ENCODE measurements at regions not wholly inside any gene's neighbourhood (a gene's known extent, or its start where the extent isn't known, plus 50 kb on each side); places are given as distances from the start of the nearest gene placed in this dataset.

DNA sequence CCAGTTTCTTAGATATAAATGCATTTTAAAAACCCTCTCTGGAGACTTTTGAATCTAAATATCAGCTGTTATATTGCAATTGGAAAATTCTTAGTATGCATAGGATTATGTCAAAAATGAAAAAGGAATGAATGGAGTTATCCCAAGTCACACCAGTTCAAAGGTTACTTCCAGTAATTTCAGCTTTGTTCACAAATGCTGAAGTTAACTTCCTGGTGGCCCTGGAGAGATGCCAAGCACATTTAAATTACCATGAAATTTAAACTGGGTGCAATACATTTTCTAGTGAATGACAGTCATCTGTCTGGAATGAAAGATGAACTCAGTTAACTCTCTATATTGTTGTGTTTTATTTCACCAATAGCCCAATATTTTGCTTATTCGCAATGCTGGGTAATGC lies 753.9 kb downstream of the SUCLG1 start:
- Histone ChIP-seq H3K4me3 (no peak overlapping the region), H3K9me3 (ENCODE audit: low read depth) (no peaks in the 10 kb centered on the region), H3K4me2 (no peak overlapping the region), H3K9me2 (replicated peaks; ENCODE audit: insufficient read depth) (no peaks in the 10 kb centered on the region), H3K36me3 (replicated peaks; ENCODE audit: insufficient read depth, low read depth) (no peaks in the 10 kb centered on the region), H3K27me3 (no peaks in the 10 kb centered on the region), H3K4me1 (ENCODE audit: insufficient read depth) (no peaks in the 10 kb centered on the region), H3K27ac (no peak overlapping the region), H4K20me1 (ENCODE audit: insufficient read depth, poor library complexity, severe bottlenecking) (no peaks in the 10 kb centered on the region), H2AFZ (no peak overlapping the region), H3K79me2 (no peaks in the 10 kb centered on the region)
- no peak for DNase-seq (ENCODE audit: low spot score)
- WGBS (ENCODE audit: low lambda C conversion rate, missing lambda C conversion rate): 94% methylated on average over 1 of the region's 1 CpG
- TF ChIP-seq EZH2 (IDR thresholded peaks at IDR 0.05; ENCODE audit: borderline replicate concordance): no peak
- TF ChIP-seq, protein P1, sequence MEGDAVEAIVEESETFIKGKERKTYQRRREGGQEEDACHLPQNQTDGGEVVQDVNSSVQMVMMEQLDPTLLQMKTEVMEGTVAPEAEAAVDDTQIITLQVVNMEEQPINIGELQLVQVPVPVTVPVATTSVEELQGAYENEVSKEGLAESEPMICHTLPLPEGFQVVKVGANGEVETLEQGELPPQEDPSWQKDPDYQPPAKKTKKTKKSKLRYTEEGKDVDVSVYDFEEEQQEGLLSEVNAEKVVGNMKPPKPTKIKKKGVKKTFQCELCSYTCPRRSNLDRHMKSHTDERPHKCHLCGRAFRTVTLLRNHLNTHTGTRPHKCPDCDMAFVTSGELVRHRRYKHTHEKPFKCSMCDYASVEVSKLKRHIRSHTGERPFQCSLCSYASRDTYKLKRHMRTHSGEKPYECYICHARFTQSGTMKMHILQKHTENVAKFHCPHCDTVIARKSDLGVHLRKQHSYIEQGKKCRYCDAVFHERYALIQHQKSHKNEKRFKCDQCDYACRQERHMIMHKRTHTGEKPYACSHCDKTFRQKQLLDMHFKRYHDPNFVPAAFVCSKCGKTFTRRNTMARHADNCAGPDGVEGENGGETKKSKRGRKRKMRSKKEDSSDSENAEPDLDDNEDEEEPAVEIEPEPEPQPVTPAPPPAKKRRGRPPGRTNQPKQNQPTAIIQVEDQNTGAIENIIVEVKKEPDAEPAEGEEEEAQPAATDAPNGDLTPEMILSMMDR (IDR thresholded peaks at IDR 0.05; ENCODE audit: poor library complexity): no peak
- TF ChIP-seq EZH2phosphoT487 (IDR thresholded peaks at IDR 0.05; ENCODE audit: low read depth, severe bottlenecking, unreplicated experiment): no peak

DNA sequence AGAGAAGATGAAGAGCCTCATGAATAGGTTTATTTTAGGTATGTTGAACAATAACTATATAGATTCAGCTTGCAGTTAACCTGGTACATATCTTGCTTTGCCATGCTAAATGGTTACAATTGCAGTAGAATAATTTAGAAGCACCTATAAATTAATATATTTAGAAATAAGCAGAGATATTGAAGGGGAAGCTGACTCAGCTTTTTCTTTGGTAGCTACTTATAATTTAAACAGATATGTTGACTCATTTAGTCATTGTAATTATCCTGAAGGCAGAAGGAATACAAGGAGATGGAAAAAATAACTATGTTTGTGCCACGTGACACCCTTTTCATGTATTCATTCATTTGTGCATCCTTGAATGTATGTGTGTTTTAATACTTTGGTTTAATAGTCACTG lies 755.5 kb downstream of the SUCLG1 start:
- H3K79me2 ChIP-seq: no peaks in the 10 kb centered on the region
- no peak for TF ChIP-seq EZH2phosphoT487 (IDR thresholded peaks at IDR 0.05; ENCODE audit: low read depth, severe bottlenecking, unreplicated experiment)
- TF ChIP-seq, protein P1 (IDR thresholded peaks at IDR 0.05; ENCODE audit: poor library complexity): no peak
- no peak for TF ChIP-seq EZH2 (IDR thresholded peaks at IDR 0.05; ENCODE audit: borderline replicate concordance)
- H3K9me2 ChIP-seq (replicated peaks; ENCODE audit: insufficient read depth): no peaks in the 10 kb centered on the region
- H3K9me3 ChIP-seq (ENCODE audit: low read depth): no peaks in the 10 kb centered on the region
- no peaks in the 10 kb centered on the region for H3K36me3 ChIP-seq (replicated peaks; ENCODE audit: insufficient read depth, low read depth)
- H3K27me3 ChIP-seq: no peaks in the 10 kb centered on the region
- H3K27ac ChIP-seq: no peak overlapping the region
- no peak overlapping the region for H3K4me3 ChIP-seq
- no peak overlapping the region for H3K4me2 ChIP-seq
- H3K4me1 ChIP-seq (ENCODE audit: insufficient read depth): no peaks in the 10 kb centered on the region
- no peak for DNase-seq (ENCODE audit: low spot score)
- WGBS (ENCODE audit: low lambda C conversion rate, missing lambda C conversion rate): 90% methylated on average over 1 of the region's 1 CpG
- no peak overlapping the region for H2AFZ ChIP-seq
- H4K20me1 ChIP-seq (ENCODE audit: insufficient read depth, poor library complexity, severe bottlenecking): no peaks in the 10 kb centered on the region

DNA sequence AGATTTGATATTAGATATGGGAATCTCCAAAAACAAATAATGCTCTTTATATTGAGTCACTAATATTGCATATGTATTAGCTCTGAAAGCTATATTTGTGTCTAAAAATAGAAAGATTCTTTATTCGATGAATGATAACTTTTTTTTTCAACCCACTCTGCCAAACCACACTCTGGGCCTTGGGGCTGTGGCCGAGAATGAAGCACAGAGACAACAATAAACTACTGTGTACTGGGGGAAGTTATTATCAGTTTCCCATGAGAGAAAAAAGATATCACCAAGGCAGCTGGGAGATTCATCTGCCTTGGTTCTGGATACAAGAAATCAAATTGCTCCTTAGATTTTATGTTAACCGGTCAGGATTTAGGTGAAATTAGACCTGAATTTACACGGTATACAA lies 762.2 kb downstream of the SUCLG1 start:
- H3K4me3 ChIP-seq: no peak overlapping the region
- no peak for TF ChIP-seq EZH2phosphoT487 (IDR thresholded peaks at IDR 0.05; ENCODE audit: low read depth, severe bottlenecking, unreplicated experiment)
- no peak for TF ChIP-seq EZH2 (IDR thresholded peaks at IDR 0.05; ENCODE audit: borderline replicate concordance)
- TF ChIP-seq, protein P1 (IDR thresholded peaks at IDR 0.05; ENCODE audit: poor library complexity): no peak
- H3K9me3 ChIP-seq (ENCODE audit: low read depth): no peaks in the 10 kb centered on the region
- no peak overlapping the region for H3K4me2 ChIP-seq
- H3K79me2 ChIP-seq: no peaks in the 10 kb centered on the region
- no peaks in the 10 kb centered on the region for H3K4me1 ChIP-seq (ENCODE audit: insufficient read depth)
- H3K27ac ChIP-seq: no peak overlapping the region
- DNase-seq (ENCODE audit: low spot score): no peak
- H3K9me2 ChIP-seq (replicated peaks; ENCODE audit: insufficient read depth): no peaks in the 10 kb centered on the region
- no peak overlapping the region for H2AFZ ChIP-seq
- H4K20me1 ChIP-seq (ENCODE audit: insufficient read depth, poor library complexity, severe bottlenecking): no peaks in the 10 kb centered on the region
- H3K27me3 ChIP-seq: no peaks in the 10 kb centered on the region
- 70% methylated on average over 4 of the region's 4 CpGs for WGBS (ENCODE audit: low lambda C conversion rate, missing lambda C conversion rate)
- H3K36me3 ChIP-seq (replicated peaks; ENCODE audit: insufficient read depth, low read depth): no peaks in the 10 kb centered on the region

DNA sequence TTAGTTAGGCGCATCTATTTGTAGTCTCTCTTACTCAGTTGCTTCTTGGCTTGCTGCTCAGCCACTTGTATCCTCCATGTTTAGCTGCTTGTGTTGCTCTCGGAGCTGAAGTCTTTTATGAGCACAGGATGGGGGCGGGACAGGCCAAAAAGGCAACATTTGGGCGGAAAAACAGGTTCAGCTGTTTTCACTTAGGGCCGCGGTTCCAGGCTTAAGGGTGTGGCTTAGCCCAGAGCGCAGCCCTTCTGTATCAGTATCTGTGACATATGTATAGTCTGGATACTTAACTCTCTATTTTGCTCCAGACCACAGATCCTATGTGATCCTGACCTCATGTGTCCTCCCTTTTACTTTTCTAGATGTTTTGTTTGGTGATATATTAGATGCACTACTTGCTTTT lies 763.5 kb downstream of the SUCLG1 start:
- Histone ChIP-seq H4K20me1 (ENCODE audit: insufficient read depth, poor library complexity, severe bottlenecking) (no peaks in the 10 kb centered on the region), H3K9me3 (ENCODE audit: low read depth) (no peaks in the 10 kb centered on the region), H3K36me3 (replicated peaks; ENCODE audit: insufficient read depth, low read depth) (no peaks in the 10 kb centered on the region), H3K79me2 (no peaks in the 10 kb centered on the region), H3K4me3 (no peak overlapping the region), H3K4me1 (ENCODE audit: insufficient read depth) (no peaks in the 10 kb centered on the region), H3K9me2 (replicated peaks; ENCODE audit: insufficient read depth) (no peaks in the 10 kb centered on the region), H3K27me3 (no peaks in the 10 kb centered on the region), H2AFZ (no peak overlapping the region), H3K27ac (no peak overlapping the region), H3K4me2 (no peak overlapping the region)
- no peak for DNase-seq (ENCODE audit: low spot score)
- WGBS (ENCODE audit: low lambda C conversion rate, missing lambda C conversion rate): 66% methylated on average over 7 of the region's 7 CpGs
- TF ChIP-seq, protein P1 (IDR thresholded peaks at IDR 0.05; ENCODE audit: poor library complexity): no peak
- TF ChIP-seq EZH2 (IDR thresholded peaks at IDR 0.05; ENCODE audit: borderline replicate concordance) (no peak), EZH2phosphoT487 (IDR thresholded peaks at IDR 0.05; ENCODE audit: low read depth, severe bottlenecking, unreplicated experiment) (no peak)
